ENCODE measurements at regions not wholly inside any gene's neighbourhood (a gene's known extent, or its start where the extent isn't known, plus 50 kb on each side); places are given as distances from the start of the nearest gene placed in this dataset.
A peak's percentile ranks its signal among the peaks of the same experiment; 100 is the strongest.

GRCh38 chr21:24118738-24119459, 1488.4 kb downstream of the MRPL39 start:
- H3K4me3 Mint-ChIP-seq (ENCODE audit: unreplicated experiment), result no peak overlapping the region
- peak overlapping the region; percentile 79 for H3K4me2 ChIP-seq (ENCODE audit: low read length)
- TF ChIP-seq CTCF (IDR thresholded peaks at IDR 0.05; ENCODE audit: insufficient read depth, low read depth, low read length), result no peak
- TF ChIP-seq EZH2 (IDR thresholded peaks at IDR 0.05; ENCODE audit: insufficient read depth, low read length), result no peak
- peak overlapping the region; percentile 44 for H3K4me3 ChIP-seq (ENCODE audit: insufficient read depth, low read depth, low read length)
- no peak for FAIRE-seq
- H4K20me1 ChIP-seq (ENCODE audit: insufficient read depth, low read length), result no peaks in the 10 kb centered on the region
- H3K9me3 Mint-ChIP-seq (ENCODE audit: unreplicated experiment), result no peaks in the 10 kb centered on the region
- no peaks in the 10 kb centered on the region for H3K27me3 ChIP-seq (ENCODE audit: insufficient read depth, low read length)
- peaks cover 5% of the 10 kb centered on the region for H3K4me1 ChIP-seq (ENCODE audit: insufficient read depth, low read length)
- H2AFZ ChIP-seq (ENCODE audit: low read depth, low read length), result peak overlapping the region; percentile 76
- no peak overlapping the region for H3K27ac Mint-ChIP-seq (ENCODE audit: unreplicated experiment)
- peaks cover 2% of the 10 kb centered on the region for H3K4me1 Mint-ChIP-seq (ENCODE audit: low read depth, unreplicated experiment)
- no peaks in the 10 kb centered on the region for H3K36me3 Mint-ChIP-seq (ENCODE audit: low read depth, unreplicated experiment)
- H3K9ac ChIP-seq (ENCODE audit: low read length), result peak overlapping the region; percentile 38
- no peaks in the 10 kb centered on the region for H3K36me3 ChIP-seq (ENCODE audit: insufficient read depth, low read length)
- H3K9me3 ChIP-seq (ENCODE audit: insufficient read depth, low read depth, low read length), result no peaks in the 10 kb centered on the region
- H3K27me3 Mint-ChIP-seq (ENCODE audit: low read depth, unreplicated experiment), result no peaks in the 10 kb centered on the region
- peak; percentile 52 for DNase-seq (ENCODE audit: low read depth)
- peak overlapping the region; percentile 61 for H3K27ac ChIP-seq (ENCODE audit: low read depth, low read length)
- H3K79me2 ChIP-seq (ENCODE audit: insufficient read depth, low read length), result no peaks in the 10 kb centered on the region

- Mint-ChIP-seq H3K9me3 (ENCODE audit: unreplicated experiment) (no peaks in the 10 kb centered on the region), H3K27me3 (ENCODE audit: low read depth, unreplicated experiment) (no peaks in the 10 kb centered on the region), H3K4me3 (ENCODE audit: unreplicated experiment) (no peak overlapping the region), H3K27ac (ENCODE audit: unreplicated experiment) (no peak overlapping the region), H3K36me3 (ENCODE audit: low read depth, unreplicated experiment) (no peaks in the 10 kb centered on the region), H3K4me1 (ENCODE audit: low read depth, unreplicated experiment) (peaks cover 2% of the 10 kb centered on the region)
- Histone ChIP-seq H3K27ac (ENCODE audit: low read depth, low read length) (no peak overlapping the region), H3K79me2 (ENCODE audit: insufficient read depth, low read length) (no peaks in the 10 kb centered on the region), H3K4me2 (ENCODE audit: low read length) (no peak overlapping the region), H3K4me3 (ENCODE audit: insufficient read depth, low read depth, low read length) (no peak overlapping the region), H4K20me1 (ENCODE audit: insufficient read depth, low read length) (no peaks in the 10 kb centered on the region), H3K4me1 (ENCODE audit: insufficient read depth, low read length) (peaks cover 5% of the 10 kb centered on the region), H3K36me3 (ENCODE audit: insufficient read depth, low read length) (no peaks in the 10 kb centered on the region), H3K9me3 (ENCODE audit: insufficient read depth, low read depth, low read length) (no peaks in the 10 kb centered on the region), H2AFZ (ENCODE audit: low read depth, low read length) (no peak overlapping the region), H3K9ac (ENCODE audit: low read length) (no peak overlapping the region), H3K27me3 (ENCODE audit: insufficient read depth, low read length) (no peaks in the 10 kb centered on the region)
- TF ChIP-seq EZH2 (IDR thresholded peaks at IDR 0.05; ENCODE audit: insufficient read depth, low read length) (no peak), CTCF (IDR thresholded peaks at IDR 0.05; ENCODE audit: insufficient read depth, low read depth, low read length) (no peak)
- DNase-seq (ENCODE audit: low read depth), result no peak
- no peak for FAIRE-seq
These were observed 1492.1 kb downstream of the MRPL39 start for GRCh38 chr21:24115141-24115540.

- Histone ChIP-seq H4K20me1 (ENCODE audit: insufficient read depth, low read length) (no peaks in the 10 kb centered on the region), H3K27ac (ENCODE audit: low read depth, low read length) (no peak overlapping the region), H3K27me3 (ENCODE audit: insufficient read depth, low read length) (no peaks in the 10 kb centered on the region), H3K4me1 (ENCODE audit: insufficient read depth, low read length) (no peaks in the 10 kb centered on the region), H3K9ac (ENCODE audit: low read length) (no peak overlapping the region), H3K36me3 (ENCODE audit: insufficient read depth, low read length) (no peaks in the 10 kb centered on the region), H3K9me3 (ENCODE audit: insufficient read depth, low read depth, low read length) (no peaks in the 10 kb centered on the region), H3K4me2 (ENCODE audit: low read length) (no peak overlapping the region), H2AFZ (ENCODE audit: low read depth, low read length) (no peak overlapping the region), H3K79me2 (ENCODE audit: insufficient read depth, low read length) (no peaks in the 10 kb centered on the region), H3K4me3 (ENCODE audit: insufficient read depth, low read depth, low read length) (no peak overlapping the region)
- TF ChIP-seq CTCF (IDR thresholded peaks at IDR 0.05; ENCODE audit: insufficient read depth, low read depth, low read length) (no peak), EZH2 (IDR thresholded peaks at IDR 0.05; ENCODE audit: insufficient read depth, low read length) (no peak)
- Mint-ChIP-seq H3K36me3 (ENCODE audit: low read depth, unreplicated experiment) (no peaks in the 10 kb centered on the region), H3K9me3 (ENCODE audit: unreplicated experiment) (no peaks in the 10 kb centered on the region), H3K27ac (ENCODE audit: unreplicated experiment) (no peak overlapping the region), H3K4me3 (ENCODE audit: unreplicated experiment) (no peak overlapping the region), H3K4me1 (ENCODE audit: low read depth, unreplicated experiment) (no peaks in the 10 kb centered on the region), H3K27me3 (ENCODE audit: low read depth, unreplicated experiment) (no peaks in the 10 kb centered on the region)
- DNase-seq (ENCODE audit: low read depth), result peak; percentile 11
- no peak for FAIRE-seq
These were observed 1495.3 kb downstream of the MRPL39 start for GRCh38 chr21:24112020-24112419.

Measured in astrocyte (in vitro differentiated cells and primary cell).